DMS79 (cell line): ENCODE measurements at regions not wholly inside any gene's neighbourhood (a gene's known extent, or its start where the extent isn't known, plus 50 kb on each side); places are given as distances from the start of the nearest gene placed in this dataset.

ENCODE experiments used
- DNase-seq: peaks from one replicate; lab custom pipeline; 2025; lab: John Stamatoyannopoulos, UW

DNA sequence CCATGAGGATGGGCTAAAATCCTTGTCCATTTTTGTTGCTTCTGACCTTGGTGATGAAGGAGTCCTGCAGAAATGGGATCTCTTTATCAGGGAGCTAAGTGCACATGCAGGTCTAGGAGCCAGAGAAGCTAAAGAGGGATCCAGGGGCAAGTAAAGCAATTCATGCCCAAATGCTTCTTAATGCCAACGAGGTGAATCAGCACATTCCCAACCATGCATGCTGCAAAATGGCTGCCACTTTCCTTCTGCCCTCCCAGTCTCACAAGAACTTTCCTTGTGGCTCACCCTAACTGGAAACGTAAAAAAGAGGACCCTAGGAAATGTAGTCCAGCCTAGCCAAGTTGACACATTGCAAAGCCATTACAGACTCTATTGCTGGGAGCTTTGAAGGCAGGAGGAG lies 298.4 kb downstream of the MAFB start:
- no peak for DNase-seq

DNA sequence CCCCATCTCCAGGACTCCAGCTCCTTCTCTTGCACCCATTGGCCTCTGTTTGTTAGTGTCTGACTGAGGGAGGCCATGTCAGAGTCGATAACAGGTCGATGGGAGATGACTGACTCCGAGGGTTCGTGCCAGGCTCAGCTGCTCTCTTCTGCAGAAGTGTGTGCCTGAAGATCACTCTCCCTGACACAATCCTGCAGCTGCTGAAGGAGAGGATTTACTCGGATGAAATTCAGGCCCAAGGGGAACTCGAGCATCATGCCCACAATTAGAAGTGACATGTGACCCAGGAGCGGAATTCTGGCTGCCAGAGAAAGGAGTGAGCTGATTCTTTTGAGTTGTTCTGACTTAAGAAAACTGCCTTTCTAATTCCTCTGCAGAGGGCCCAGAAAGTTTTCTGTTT lies 318.2 kb downstream of the MAFB start:
- DNase-seq: no peak

DNA sequence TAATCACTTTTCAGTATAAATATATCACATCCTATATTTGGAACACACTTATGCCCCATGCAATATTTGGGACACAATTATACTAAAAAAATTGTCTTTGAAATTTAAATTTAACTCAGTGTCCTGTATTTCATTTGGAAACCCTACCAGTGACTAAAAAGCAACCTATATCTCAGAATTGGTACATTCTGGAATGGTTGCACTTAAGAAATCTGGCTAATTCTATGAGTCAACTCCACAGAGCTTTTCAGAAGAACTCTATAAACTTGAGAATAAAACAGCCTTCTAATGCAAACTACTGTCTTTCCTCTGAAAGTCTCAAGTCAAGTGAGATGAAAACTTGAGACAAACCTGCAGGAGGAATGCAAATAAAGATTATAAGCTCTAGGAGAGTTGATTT lies 320.2 kb downstream of the MAFB start:
- no peak for DNase-seq

DNA sequence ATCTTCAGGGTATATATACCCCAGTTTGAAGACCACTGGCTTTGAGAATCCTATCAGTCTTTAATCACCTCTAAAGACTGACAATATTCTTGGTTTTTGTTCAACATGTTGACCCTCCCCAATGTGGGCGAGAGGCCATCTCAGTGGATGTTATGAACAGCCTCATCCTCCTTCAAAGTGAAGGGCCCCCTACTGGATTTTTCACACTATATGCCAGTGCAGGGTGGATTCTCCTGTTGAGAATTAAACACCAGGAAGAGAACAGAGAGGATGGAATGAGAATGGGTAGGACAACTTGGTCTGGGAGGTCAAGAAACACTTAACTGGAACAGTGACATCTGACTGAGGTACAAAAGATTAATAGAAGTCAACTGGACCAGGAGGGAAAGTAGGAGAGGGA lies 327.1 kb downstream of the MAFB start:
- DNase-seq: no peak

DNA sequence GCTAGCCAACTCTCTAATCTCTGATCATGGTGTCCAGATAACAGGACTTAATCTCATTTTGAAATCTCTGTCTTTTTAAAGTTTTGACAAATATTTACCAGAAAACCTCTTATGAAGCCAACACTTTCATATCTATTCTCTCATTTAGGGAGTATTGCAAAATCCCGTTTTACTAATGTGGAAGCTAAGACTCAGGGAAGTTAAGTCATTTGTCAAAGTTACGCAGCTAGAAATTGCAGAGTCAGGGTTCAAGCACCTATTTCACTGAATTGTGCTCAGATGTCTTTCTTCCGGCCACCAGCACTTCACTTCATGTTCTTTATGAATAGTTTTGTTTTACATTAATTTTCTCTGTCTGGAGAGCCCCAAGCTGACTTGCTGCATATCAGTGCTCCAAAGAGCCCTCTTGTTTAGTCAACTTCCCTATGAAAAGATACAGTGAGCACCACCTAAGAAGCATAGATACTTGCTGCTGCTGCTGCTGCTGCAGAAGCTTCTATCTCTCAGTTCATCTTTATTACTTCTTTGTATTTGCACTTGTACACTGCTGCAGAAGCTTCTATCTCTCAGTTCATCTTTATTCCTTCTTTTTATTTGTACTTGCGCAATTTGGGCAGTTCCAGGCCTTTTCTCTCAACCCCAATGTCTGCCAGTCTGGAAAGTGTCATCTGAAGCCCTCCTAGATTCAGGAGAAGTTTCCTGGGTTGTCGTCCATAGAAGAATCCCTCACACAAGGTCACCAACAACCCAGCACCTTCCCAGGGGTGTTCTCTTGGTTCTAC lies 329.7 kb downstream of the MAFB start:
- no peak for DNase-seq

DNA sequence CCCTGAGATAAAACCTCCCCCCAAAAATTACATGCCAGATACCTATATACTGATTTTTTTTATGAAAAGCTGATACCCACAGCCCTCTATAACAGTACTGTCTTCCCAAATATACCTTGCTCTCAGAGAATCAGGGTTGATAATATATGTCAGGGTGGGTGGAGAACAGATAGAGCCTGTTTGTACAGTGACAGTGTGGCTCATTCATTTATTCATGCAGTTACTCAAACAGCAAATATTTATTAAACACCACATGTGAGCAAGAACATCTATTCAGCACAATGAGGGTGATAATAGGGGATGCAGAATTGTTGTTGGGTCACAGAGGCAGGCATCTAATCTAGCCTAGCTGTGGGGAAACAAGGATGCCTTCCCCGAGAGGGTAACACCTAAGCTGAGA lies 334.2 kb downstream of the MAFB start:
- DNase-seq: no peak

DNA sequence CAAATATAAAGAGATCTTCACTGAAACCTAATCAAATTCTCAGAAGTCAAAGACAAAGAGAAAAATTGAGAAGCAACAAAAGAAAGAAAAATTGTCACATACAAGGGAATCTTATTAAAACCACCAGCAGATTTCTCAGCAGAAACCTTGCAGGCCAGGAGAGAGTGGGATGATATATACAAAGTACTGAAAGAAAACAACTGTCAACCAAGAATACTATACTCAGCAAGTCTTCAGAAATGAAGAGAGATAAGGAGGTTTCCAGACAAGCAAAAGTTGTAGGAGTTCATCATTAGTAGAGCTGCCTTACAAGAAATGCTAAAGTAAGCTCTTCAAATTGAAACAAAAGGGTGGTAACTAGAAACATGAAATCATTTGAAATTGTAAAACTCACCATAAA lies 345.6 kb downstream of the MAFB start:
- DNase-seq: no peak

DNA sequence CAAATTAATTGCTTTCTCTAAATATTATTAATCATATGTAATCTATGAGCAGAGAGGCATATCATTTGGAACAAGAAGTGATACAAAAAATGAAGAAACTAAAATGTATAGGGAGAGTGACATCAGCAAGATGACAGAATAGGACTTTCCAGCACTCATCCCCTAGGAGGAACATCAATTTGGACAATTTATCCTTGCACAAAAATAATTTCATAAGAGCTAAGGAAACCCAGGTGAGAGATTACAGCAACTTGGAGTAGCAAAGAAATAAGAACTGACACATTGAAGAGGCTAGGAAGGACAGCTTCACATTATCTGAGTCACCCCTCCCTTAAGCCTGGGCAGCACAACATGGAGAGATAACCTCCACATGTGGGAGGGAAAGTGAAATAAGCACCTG lies 347.5 kb downstream of the MAFB start:
- no peak for DNase-seq

DNA sequence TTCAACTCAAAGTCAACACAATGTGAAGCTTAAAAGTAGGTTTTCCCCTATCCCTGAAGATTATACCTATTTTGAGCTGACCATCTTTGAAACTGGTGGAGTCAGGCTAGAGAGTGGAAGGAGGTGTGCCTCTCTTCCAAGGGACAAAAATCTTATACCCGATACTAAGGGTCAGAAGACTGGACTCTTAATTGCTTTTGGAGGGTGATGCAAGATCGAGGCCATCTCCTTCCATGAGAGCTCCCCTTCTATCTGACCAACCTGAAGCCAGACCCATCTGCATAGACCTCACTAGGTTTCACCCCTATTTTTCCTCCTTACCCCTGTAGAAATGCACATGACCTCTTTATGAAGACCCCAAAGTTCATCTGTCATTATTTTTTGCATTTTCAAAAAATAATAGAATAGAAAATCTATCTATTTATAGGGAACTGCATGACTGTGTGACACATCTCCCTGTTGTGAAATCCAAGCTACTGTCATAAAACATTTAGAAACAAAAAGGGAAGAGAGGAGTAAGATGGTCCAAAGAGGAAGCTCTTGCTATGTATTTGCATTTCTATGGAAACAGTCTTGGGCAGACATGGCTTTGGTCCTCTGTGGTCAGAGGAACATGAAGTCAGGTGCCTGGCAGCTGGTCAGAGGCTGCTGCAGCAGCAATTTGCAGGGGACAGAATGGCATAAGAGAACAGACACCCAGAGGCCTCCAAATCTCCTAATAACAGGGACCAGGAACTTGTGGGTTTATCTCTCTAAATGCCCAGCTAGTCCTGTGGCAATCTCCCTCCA lies 349.2 kb downstream of the MAFB start:
- DNase-seq: no peak

DNA sequence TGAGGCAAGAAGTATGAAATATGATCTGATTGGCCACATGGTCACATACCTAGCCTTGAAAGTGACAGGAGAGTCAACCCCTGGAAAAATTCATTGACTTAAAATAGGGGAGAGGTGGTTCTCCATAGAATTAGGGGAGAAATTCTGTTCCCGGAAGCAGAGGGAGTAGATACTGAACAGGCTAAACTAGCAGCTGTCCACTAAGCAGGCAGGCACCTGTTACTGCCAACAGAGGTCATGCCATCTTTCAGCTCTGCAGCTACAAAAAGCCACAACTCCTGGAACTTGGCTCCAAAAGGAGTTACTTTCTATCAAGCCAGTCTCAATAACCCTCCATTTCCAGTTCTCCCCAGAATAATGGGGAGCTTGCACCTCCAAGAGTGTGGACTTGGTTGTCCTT lies 352.5 kb downstream of the MAFB start:
- no peak for DNase-seq

DNA sequence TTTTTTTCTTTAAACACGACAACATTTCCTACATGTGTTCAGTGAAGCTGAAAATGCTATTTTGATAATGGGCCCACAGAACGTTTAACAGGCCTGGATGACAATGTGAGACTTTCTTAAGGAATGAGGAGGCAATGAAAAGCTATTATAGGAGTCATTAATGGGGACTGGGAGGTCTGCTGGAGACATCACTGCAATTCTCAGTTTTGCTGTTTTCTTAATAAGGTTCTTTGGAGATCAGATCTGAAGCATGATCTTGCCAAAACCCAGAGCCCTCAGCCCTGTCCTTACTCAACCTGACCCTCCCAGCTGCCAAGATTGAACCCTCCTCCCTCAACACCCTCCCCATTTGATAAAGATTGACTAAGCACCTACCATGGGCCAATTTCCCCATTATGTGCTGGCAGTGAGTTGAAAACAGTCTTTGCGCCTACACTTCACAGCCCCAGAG lies 353.1 kb downstream of the MAFB start:
- DNase-seq: no peak

DNA sequence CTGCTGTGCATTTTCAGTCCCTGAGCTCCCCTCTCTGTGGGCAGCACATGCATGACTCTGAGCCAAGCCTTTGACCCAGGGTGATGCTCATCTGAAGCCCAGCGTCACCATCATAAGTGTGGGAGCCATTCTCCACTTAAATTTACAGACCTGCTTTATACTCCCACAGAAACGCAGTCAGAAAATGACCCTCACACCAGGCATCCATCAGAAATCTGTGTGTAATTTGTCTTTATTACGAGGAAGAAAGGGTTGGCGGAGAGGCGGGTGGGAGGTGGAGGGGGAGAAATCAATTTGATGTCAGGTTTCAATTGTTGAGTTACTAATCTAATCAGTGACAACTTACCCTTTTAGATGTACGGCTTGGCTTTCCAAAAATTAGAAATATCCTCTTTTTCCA lies 353.6 kb downstream of the MAFB start:
- DNase-seq: no peak

DNA sequence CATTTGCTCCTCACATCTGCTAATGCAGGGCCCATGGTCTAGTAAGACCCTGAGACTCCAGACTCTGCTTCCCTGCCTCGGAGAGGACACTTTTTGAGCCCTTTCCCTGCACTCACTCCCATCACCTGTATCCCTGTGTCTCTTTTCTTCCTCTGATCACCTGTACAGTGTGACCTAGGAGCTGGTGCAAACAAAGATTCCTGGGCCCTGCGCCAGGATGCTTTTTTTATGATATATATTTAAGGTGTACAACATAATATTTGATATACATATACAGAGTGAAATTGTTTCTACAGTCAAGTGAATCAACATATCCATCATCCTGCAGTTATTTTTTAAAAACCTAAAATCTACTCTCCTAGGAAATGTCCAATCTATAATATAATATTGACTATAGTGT lies 355.4 kb downstream of the MAFB start:
- no peak for DNase-seq

DNA sequence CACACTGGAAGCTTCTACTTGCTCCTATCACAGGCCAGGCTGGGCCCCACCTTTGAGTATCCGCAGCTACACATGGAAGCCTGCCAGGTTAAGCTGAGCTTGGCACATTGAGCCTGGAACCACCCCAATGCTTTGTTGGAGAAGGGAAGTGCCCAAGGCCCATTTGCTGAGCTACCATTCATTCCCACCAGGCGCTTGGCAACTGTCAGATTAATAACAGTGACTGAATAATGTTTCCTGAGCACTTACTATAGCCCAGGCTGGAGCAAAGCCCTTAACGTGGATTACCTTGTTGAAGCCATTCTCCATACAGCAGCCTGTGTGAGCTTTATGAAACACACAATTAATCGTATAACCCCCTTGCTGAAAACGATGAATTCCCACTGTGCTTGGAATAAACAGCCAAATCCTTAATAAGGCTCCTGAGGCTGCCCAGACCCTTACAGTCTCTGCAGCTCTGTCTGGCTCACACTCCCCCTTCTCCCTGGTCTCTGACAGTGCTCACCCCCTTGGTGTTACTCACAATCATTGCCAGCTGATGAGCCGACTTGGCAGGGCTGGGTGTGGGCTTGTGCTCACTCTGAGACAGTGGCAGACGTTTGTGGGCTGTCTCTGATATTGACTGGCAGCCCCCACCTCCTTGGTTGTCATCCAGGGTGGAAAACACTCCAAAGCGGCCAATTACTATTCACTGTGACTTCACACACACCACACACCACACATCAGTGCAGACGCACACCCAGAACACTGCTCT lies 357.1 kb downstream of the MAFB start:
- no peak for DNase-seq

DNA sequence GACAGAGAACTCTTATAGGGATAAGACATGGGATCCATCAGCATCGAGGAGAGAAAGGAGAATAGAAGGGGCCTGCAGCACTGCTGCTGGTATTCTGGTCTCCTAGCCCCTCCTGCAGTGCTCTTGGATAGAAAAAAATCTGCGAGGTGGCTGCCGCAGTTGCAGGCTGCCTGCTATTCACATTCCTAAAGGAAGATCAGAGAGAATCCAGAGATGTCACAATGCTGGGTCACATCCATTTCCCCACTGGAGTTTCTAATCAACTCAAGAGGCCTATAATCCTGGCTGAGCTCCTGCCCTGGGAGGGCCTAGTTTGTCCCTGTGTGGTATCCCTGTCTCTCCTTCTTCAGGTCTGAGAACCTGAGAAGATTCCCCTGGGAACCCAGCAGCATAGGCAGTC lies 357.8 kb downstream of the MAFB start:
- DNase-seq: no peak

DNA sequence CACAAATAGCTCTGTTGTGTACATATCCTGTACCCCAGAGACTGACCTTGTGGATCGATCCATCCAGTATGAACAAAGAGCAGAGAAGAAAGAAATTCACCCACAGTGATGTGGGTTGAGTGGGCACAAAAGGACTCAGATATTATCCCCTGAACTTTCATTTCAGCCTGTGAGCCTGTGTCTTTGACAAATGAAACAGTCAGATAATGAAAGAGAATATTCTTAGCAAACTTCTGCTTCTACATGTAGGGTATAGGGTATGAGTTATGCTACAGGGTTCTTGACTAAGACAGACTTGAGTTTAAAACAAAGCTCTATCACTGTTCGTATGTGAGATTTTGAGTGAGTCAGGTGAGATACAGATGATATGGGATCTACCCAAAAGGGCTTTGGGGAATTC lies 359.7 kb downstream of the MAFB start:
- no peak for DNase-seq

DNA sequence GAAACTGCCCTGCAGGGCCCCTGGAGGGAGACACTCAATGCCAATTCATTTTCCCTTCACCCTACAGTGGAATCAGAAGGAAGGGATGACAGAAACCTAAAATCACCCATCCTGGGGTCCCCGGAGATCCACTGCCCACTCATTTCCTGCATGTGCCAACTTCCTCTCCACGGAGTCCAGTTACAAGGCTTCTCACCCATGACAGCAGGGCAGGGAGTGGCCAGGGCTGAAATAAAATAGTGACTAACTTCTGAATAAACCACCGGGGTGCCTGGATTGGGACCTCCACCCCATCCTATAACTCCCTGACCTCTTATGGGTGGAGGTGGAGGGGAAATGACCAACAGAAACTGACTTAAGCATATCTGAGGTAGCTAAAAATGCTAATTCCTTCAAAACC lies 362.3 kb downstream of the MAFB start:
- DNase-seq: no peak

DNA sequence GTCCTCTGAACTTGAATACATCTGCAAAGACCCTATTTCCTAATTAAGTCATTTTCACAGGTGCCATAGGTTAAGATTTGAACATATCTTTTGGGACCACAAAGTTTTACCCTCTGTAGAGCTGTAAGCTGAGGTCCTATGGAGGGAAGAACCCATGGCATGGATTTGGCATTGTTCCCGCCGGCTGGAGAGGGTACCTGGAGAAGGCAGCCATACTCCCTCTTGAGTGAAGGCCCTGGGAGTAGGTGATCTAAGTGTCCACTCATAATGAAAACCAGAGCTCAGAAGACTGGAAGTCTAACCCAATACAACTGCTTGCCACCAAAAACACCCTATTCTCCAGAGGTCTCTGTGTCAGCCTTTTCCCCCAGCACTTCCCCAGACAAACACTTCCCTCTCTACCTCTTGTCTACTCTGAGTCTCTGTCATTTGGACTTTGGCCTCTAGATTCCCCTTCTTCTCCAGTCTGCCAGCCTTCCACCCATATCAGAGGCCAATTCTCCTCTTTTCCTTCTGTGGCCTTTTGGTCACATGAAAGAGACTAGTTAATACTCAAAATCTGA lies 363.9 kb downstream of the MAFB start:
- DNase-seq: no peak

DNA sequence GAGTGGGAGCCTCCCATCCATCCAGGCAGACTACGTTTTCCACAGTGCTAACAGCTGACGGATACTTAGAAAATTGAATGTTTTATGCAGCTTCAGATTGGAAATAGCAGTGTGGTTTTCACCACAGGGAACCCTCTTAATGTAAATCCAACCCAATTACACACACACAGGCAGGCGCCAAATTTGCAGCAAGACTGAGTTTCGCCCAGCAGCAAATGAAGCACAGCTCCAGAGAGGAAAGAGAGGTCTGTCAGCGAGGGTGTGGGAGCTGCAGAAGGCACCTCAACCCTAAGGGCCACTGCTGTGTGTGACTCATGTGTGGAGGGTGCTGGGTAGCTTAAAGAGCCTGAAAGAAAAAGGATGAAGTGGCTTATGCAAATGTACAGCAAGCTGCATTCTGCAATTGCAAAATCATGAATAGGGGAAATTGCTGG lies 365.7 kb downstream of the MAFB start:
- peak; percentile 17 for DNase-seq

DNA sequence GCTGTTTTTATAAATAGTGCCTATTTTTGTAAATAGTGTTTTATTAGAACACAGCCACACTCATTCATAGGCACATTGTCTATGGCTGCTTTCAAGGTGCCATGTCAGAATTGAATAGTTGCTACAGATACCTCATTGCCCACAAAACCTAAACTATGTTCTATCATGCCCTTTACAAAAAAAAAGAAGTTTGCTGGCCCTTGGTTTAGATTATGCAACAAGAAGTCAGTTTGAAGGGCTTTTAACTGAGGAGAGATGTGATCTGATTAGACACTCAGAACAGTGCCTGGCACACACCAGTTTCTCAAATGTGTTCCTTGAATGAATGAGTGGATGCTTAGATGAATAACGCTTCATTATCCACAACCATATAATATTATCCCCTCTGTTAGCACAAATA lies 366.1 kb downstream of the MAFB start:
- DNase-seq: no peak

DNA sequence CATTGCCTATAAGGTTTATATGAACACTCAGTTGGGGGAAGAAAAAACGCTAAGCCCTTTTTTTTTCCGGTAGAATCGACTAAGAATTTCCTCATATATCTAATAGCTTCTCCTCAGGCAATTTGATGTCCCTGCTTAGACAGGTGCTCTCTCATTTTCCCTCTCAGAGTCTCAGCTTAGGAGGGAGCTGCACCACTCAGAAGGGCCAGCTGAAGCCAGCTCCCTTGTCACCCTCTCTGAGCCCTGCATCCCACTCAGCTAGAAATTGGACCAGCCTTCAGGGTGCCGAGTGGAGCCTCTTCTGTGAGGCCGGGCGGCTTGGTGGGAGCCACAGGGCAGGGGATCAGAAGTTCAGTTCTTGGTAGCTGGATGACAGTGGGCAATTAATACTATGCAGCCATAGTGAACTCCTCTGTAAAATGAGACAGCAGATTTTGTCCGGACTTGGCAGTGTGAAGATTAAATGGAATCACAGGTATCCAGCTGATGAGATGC lies 368.5 kb downstream of the MAFB start:
- no peak for DNase-seq
